ENCODE measurements at regions not wholly inside any gene's neighbourhood (a gene's known extent, or its start where the extent isn't known, plus 50 kb on each side); places are given as distances from the start of the nearest gene placed in this dataset.

DNA sequence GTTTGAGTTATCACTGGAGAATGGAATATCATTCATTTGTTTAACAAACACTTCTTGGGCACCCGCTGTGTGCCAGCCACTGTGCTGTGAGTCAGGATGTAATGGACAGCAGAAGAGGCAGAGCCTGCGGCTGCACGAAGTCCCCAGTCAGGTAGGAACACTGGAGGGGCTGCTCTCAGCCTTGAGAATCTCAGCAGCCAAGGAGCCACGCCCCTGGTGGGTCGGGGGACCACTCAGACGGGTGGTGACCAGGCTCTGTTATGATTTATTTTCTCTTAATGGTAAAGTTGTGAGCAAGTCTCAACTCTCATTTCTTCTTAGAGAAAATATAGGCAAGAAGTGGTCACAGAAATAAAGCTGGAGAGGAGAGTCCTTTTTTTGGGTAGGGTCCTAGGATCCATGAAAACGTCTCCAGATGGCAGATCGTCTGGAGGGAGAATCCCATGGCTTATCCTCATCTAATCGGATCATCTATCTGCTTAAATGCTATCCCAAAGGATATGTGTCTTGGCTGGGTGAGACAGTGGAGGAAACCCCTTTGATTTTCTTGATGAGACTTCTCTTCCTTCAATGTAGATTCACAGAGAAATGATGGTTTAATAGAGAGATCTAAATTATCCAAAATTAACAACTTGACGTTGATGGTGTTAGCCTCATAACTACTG, 129.1 kb upstream of the LGALSL start:
- no peak overlapping the region for H4K91ac ChIP-seq (replicated peaks; ENCODE audit: insufficient read length, low read length)
- H2BK20ac ChIP-seq (ENCODE audit: low read length) = no peak overlapping the region
- TF ChIP-seq RAD21 (IDR thresholded peaks at IDR 0.05 in 1 of 2, conservative IDR thresholded peaks at IDR 0.05 in 1 of 2; ENCODE audit: low read depth in 2 of 2, low read length in 2 of 2) (no peak), NRF1 (IDR thresholded peaks at IDR 0.05; ENCODE audit: low read depth, low read length) (no peak), SP4 (IDR thresholded peaks at IDR 0.05; ENCODE audit: low read length) (no peak), TCF12 (IDR thresholded peaks at IDR 0.05; ENCODE audit: low read depth, low read length) (no peak), BRCA1 (IDR thresholded peaks at IDR 0.05; ENCODE audit: low read depth, low read length) (no peak), JUND (IDR thresholded peaks at IDR 0.05; ENCODE audit: low read length) (no peak), SIN3A (conservative IDR thresholded peaks at IDR 0.05 in 1 of 2, IDR thresholded peaks at IDR 0.05 in 1 of 2; ENCODE audit: low read depth in 1 of 2, low read length in 2 of 2) (no peak), ZNF274 (IDR thresholded peaks at IDR 0.05; ENCODE audit: borderline replicate concordance, extremely low read depth, low read length) (no peak)
- H3K4me1 ChIP-seq (replicated peaks in 1 of 4; ENCODE audit: control insufficient read depth in 3 of 4, insufficient read depth in 4 of 4, low read length in 3 of 4) = peaks cover 2 to 10% (median 6%) of the 10 kb centered on the region in 4 experiments; a peak in 6 of 7 replicates
- CTCF ChIA-PET (ENCODE audit: partially characterized antibody) = interaction anchor here (1.0 to 8.7 kb wide), 4 partner anchors 9 to 161 kb away, joined by 3 to 214 read pairs (median 4); no protein-coding TSS in a partner anchor
- no peak overlapping the region for H3K23ac ChIP-seq (ENCODE audit: insufficient read length)
- no peak overlapping the region for H3K4me3 ChIP-seq (ENCODE audit: extremely low read depth in 1 of 4, insufficient read depth in 2 of 4, low read depth in 3 of 4, low read length in 4 of 4)
- no peak overlapping the region; the same call in 1 of the 2 replicates for H3K18ac ChIP-seq (ENCODE audit: extremely low read depth, low read length)
- no peak overlapping the region for H3K56ac ChIP-seq (replicated peaks; ENCODE audit: insufficient read length, low read depth, low read length)
- H3K14ac ChIP-seq (ENCODE audit: insufficient read length) = no peak overlapping the region
- no peak overlapping the region for H3K4me2 ChIP-seq (ENCODE audit: insufficient read depth in 1 of 2, low read depth in 2 of 2, low read length in 2 of 2)
- no peak overlapping the region for H2BK120ac ChIP-seq (replicated peaks; ENCODE audit: low read depth, low read length)
- POLR2A ChIA-PET (ENCODE audit: partially characterized antibody) = interaction anchor here (1.1 kb wide), 1 partner anchor 48 kb away, joined by 3 read pairs; no protein-coding TSS in a partner anchor
- H3K9ac ChIP-seq (replicated peaks in 1 of 4; ENCODE audit: extremely low read depth in 1 of 4, low read depth in 3 of 4, low read length in 3 of 4) = no peak overlapping the region
- H3K27me3 ChIP-seq (replicated peaks in 1 of 4; ENCODE audit: control insufficient read depth in 3 of 4, extremely low read depth in 1 of 4, insufficient read depth in 3 of 4, low read length in 3 of 4) = peaks cover 0 to 3% (median 0%) of the 10 kb centered on the region in 4 experiments; a peak in 1 of 7 replicates
- no peak overlapping the region for H3K4ac ChIP-seq (replicated peaks; ENCODE audit: insufficient read length, low read depth, low read length)
- no peak overlapping the region for H4K8ac ChIP-seq (ENCODE audit: extremely low read depth, insufficient read depth, low read length)
- peaks cover 0 to 3% of the 10 kb centered on the region in 2 experiments; a peak in 1 of 4 replicates for H3K9me3 ChIP-seq (ENCODE audit: insufficient read depth in 2 of 2, low read depth in 1 of 2, low read length in 1 of 2)
- H3K79me2 ChIP-seq (ENCODE audit: control insufficient read depth in 1 of 2, insufficient read depth in 2 of 2, low read length in 2 of 2) = no peaks in the 10 kb centered on the region
- DNase-seq (ENCODE audit: low read depth in 1 of 2, low spot score in 2 of 2) = no peak
- H4K20me1 ChIP-seq (replicated peaks in 1 of 2; ENCODE audit: control insufficient read depth in 1 of 2, insufficient read depth in 2 of 2, low read length in 2 of 2) = no peaks in the 10 kb centered on the region
- H2BK5ac ChIP-seq (ENCODE audit: low read depth, low read length) = no peak overlapping the region
- H3K27ac ChIP-seq (ENCODE audit: low read depth, low read length) = no peak overlapping the region
- no peaks in the 10 kb centered on the region; the same call in 1 of the 2 replicates for H3K23me2 ChIP-seq (ENCODE audit: low read depth, low read length)
- H4K5ac ChIP-seq (ENCODE audit: insufficient read length, low read depth, low read length) = no peak overlapping the region
- no peak for FAIRE-seq
- H2AK5ac ChIP-seq (ENCODE audit: low read depth, low read length) = no peak overlapping the region
- WGBS, 2 experiments (ENCODE audit: extremely low coverage in 1 of 2, insufficient coverage in 1 of 2, insufficient read length in 1 of 2, insufficient replicate concordance in 2 of 2, low coverage in 1 of 2, low lambda C conversion rate in 2 of 2, missing lambda C conversion rate in 1 of 2) = 88% methylated on average over 10 of the region's 10 CpGs; no CpG with 5 or more reads in 1 of the 2 experiments
- 0 out of 2 replicates have a peak, but pooled peaks cover 3% of the 10 kb centered on the region for H3K79me1 ChIP-seq (ENCODE audit: low read depth, low read length)
- H2BK12ac ChIP-seq (ENCODE audit: low read depth, low read length) = no peak overlapping the region
- H3K36me3 ChIP-seq (ENCODE audit: control insufficient read depth in 2 of 4, insufficient read depth in 4 of 4, low read length in 3 of 4) = no peaks in the 10 kb centered on the region
- 0 out of 2 replicates have a peak overlapping the region, but pooled peaks have one; percentile 18 for H2BK15ac ChIP-seq (ENCODE audit: low read length)
- no peak overlapping the region for H2AFZ ChIP-seq (ENCODE audit: low read length)

Measured in H1 (cell line).